ENCODE measurements at regions not wholly inside any gene's neighbourhood (a gene's known extent, or its start where the extent isn't known, plus 50 kb on each side); places are given as distances from the start of the nearest gene placed in this dataset.

DNA sequence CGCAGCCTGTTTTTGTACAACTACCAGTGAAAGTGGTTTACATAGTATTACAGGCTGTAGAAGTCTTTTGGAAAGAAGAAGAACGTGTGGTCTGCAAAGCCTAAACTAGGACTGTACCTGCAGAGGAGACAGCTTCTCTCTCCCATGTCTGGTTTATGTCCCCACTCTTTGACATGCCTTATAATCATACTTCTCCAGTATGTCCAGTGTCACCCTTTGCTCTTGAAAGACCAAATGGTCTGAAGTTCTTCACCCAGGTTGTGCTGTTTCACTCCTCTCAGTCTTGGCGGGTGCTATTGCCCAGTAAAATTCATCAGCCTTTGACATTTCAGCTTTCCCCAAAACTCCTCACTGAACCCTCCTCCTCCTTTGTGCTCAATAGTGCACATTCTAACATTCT is 676.0 kb upstream of the TENM4 start:
- TF ChIP-seq LEF1 (IDR thresholded peaks at IDR 0.05; ENCODE audit: borderline replicate concordance): no peak
- no peak for TF ChIP-seq ELF4 (IDR thresholded peaks at IDR 0.05)
- no peak for TF ChIP-seq ZNF384 (IDR thresholded peaks at IDR 0.05)
- no peak for TF ChIP-seq BHLHE40 (IDR thresholded peaks at IDR 0.05; ENCODE audit: borderline replicate concordance)
- TF ChIP-seq FOXK2 (IDR thresholded peaks at IDR 0.05): no peak
- TF ChIP-seq NFRKB (IDR thresholded peaks at IDR 0.05): no peak
- no peak for TF ChIP-seq SP1 (IDR thresholded peaks at IDR 0.05)
- TF ChIP-seq FOXA1 (IDR thresholded peaks at IDR 0.05): no peak
- no peak for TF ChIP-seq FOXM1 (IDR thresholded peaks at IDR 0.05; ENCODE audit: borderline replicate concordance)
